Activated CD8-positive, alpha-beta T cell treated with anti-CD3 and anti-CD28 coated beads, Interleukin-2, amount 10 ng/mL, durations not matched to agents 7 days and 5 days (primary cell): ENCODE measurements at regions not wholly inside any gene's neighbourhood (a gene's known extent, or its start where the extent isn't known, plus 50 kb on each side); places are given as distances from the start of the nearest gene placed in this dataset.
"Not testable (repeated sequence)": the region's sequence is repeated elsewhere in the genome, so short reads cannot be mapped to it uniquely, and the experiment has no call there.

Experiments used
- ATAC-seq: fragments of 150-1000 bp; cut with Tn5 transposase; one replicate; pipeline ENCODE4 v1.10.0; 2021; ENCODE audit warnings: moderate library complexity
- CTCF ChIA-PET: fragments of 350-600 bp; sonication (Branson Sonifier 250); formaldehyde crosslinking; loops from one replicate; lab custom pipeline; 2021; ENCODE audit warnings: antibody characterized with exemption; lab: Charles Lee
- POLR2A ChIA-PET: fragments of 350-600 bp; sonication (Branson Sonifier 250); formaldehyde crosslinking; loops from one replicate; lab custom pipeline; 2021; ENCODE audit warnings: antibody characterized with exemption; lab: Charles Lee
- DNase-seq: peaks from one replicate; pipeline ENCODE4 v3.0.0-alpha.2; 2020
- H3K27ac Mint-ChIP-seq: one replicate; pipeline ENCODE4 v1.8.0; 2021; ENCODE audit warnings: mild to moderate bottlenecking, mixed read lengths
- H3K27me3 Mint-ChIP-seq: one replicate; pipeline ENCODE4 v1.8.0; 2021; ENCODE audit warnings: low read depth, mixed read lengths
- H3K36me3 Mint-ChIP-seq: one replicate; pipeline ENCODE4 v1.8.0; 2021; ENCODE audit warnings: low read depth, mixed read lengths
- H3K4me1 Mint-ChIP-seq: one replicate; pipeline ENCODE4 v1.8.0; 2021; ENCODE audit warnings: low read depth, mixed read lengths
- H3K4me3 Mint-ChIP-seq: one replicate; pipeline ENCODE4 v1.8.0; 2021; ENCODE audit warnings: mild to moderate bottlenecking, mixed read lengths
- H3K9me3 Mint-ChIP-seq: one replicate; pipeline ENCODE4 v1.8.0; 2022; ENCODE audit warnings: mixed read lengths; ENCODE audit not compliant: insufficient read depth

- no peaks in the 10 kb centered on the region for H3K36me3 Mint-ChIP-seq
- no peaks in the 10 kb centered on the region for H3K9me3 Mint-ChIP-seq
- no peak overlapping the region for H3K27ac Mint-ChIP-seq
- CTCF ChIA-PET = no interaction called here
- DNase-seq = no peak
- peaks cover 2% of the 10 kb centered on the region for H3K27me3 Mint-ChIP-seq
- ATAC-seq = no peak
- H3K4me1 Mint-ChIP-seq = no peaks in the 10 kb centered on the region
- no peak overlapping the region for H3K4me3 Mint-ChIP-seq
- POLR2A ChIA-PET = no interaction called here
These were observed 70.7 kb downstream of the CETN3 start for GRCh38 chr5:90338712-90339372.

DNA sequence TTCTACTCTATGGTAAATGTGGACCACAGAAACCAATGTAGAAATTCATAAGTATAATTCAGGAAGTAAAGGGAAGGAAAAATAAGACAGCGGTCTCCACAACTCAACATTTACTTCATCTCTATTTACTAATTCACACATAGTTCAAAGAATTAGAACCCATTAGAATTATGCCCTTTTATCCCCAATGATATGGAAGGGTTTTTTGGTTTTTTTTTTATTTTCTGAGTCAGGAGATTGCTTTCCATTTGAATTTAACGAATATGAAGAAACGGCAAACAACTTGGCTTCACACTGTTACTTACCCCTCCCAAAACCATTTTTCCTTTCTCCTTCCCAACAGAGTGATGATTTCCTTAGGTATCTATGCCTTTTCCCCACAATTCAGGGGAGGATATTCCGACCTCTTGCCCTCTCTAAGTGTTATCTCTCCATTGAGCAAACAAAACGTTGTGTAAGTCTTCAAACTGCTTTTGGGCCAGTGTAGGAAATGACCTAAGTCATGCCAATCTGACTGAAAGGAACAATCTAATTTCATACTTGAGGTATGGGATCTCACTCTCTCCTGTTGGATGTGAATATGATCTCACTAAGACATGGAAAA is 72.0 kb downstream of the CETN3 start:
- POLR2A ChIA-PET = no interaction called here
- no peak for DNase-seq
- Mint-ChIP-seq H3K27ac (no peak overlapping the region), H3K4me3 (no peak overlapping the region), H3K4me1 (no peaks in the 10 kb centered on the region), H3K36me3 (no peaks in the 10 kb centered on the region), H3K9me3 (no peaks in the 10 kb centered on the region), H3K27me3 (peaks cover 2% of the 10 kb centered on the region)
- ATAC-seq = no peak
- CTCF ChIA-PET = no interaction called here

DNA sequence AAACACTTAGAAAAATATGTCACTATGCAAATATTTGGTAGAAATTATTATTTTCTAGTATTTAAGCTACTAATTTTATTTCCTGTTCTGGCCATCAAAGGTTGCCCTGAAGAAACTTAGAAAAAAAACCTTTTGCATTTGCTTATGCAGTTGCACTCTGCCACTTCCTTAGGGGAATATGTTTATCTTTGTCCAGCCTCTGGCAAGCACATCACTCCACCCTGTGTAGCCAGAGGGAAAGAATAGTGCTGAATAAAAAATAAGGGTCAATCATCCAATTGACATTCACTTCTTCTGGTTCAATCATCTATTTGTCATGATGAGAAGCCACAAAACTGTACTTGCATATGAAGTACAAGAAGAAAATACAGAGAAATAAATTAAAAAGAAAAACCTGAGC is 72.8 kb downstream of the CETN3 start:
- Mint-ChIP-seq H3K9me3 (no peaks in the 10 kb centered on the region), H3K27me3 (peaks cover 2% of the 10 kb centered on the region), H3K4me1 (no peaks in the 10 kb centered on the region), H3K27ac (no peak overlapping the region), H3K36me3 (no peaks in the 10 kb centered on the region), H3K4me3 (no peak overlapping the region)
- no peak for ATAC-seq
- ChIA-PET CTCF (no interaction called here), POLR2A (no interaction called here)
- DNase-seq = no peak

GRCh38 chr5:90334741-90335140 is 74.8 kb downstream of the CETN3 start:
- CTCF ChIA-PET = no interaction called here
- Mint-ChIP-seq H3K36me3 (no peaks in the 10 kb centered on the region), H3K27ac (no peak overlapping the region), H3K9me3 (no peaks in the 10 kb centered on the region), H3K4me1 (no peaks in the 10 kb centered on the region), H3K4me3 (no peak overlapping the region), H3K27me3 (peaks cover 2% of the 10 kb centered on the region)
- ATAC-seq = no peak
- no peak for DNase-seq
- POLR2A ChIA-PET = no interaction called here

DNA sequence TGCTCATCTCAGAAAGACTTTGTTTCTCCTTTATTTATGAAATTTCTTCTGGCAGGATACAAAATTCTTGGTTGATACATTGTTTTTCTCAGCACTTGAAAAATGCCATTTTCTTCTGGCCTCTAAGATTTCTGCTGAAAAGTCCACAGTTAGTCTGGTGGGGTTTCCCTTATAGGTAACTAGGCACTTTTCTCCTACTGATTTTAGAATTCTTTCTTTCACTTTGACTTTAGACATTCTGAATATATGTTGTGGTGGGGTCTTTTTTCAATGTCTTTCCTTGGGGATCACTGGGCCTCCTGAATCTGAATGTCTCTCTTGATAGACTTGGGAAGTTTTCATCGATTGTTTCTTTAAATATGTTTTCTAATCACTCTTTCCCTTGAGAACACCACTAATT is 79.6 kb downstream of the CETN3 start:
- Mint-ChIP-seq H3K27ac (no peak overlapping the region), H3K4me3 (no peak overlapping the region), H3K36me3 (no peaks in the 10 kb centered on the region), H3K4me1 (no peaks in the 10 kb centered on the region), H3K9me3 (no peaks in the 10 kb centered on the region), H3K27me3 (no peaks in the 10 kb centered on the region)
- ATAC-seq = no peak
- no peak for DNase-seq
- CTCF ChIA-PET = no interaction called here
- POLR2A ChIA-PET = no interaction called here

DNA sequence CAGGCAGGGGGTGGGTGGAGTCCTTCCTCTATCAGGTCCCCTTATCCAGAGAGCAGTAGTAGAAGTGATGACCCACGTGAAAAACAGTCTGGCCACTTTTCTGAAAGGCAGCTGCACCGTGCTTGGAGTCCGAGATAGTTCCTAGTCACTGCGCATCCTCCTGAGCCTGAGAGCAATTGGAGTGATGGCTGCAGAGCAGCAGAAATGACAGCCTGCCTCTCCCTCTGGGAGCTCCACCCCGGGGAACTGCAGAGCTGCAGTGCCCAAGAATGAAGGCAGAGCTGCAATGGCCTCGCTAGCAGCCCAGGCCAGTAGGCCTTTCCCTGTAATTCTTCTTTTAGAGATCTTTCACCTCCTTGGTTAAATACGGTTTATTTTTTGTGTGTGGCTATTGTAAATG is 82.6 kb downstream of the CETN3 start:
- DNase-seq = no peak
- no peak overlapping the region for H3K27ac Mint-ChIP-seq
- ATAC-seq = no peak
- H3K27me3 Mint-ChIP-seq = peaks cover 2% of the 10 kb centered on the region
- H3K9me3 Mint-ChIP-seq = no peaks in the 10 kb centered on the region
- CTCF ChIA-PET = no interaction called here
- H3K36me3 Mint-ChIP-seq = no peaks in the 10 kb centered on the region
- POLR2A ChIA-PET = no interaction called here
- H3K4me1 Mint-ChIP-seq = no peaks in the 10 kb centered on the region
- H3K4me3 Mint-ChIP-seq = no peak overlapping the region

DNA sequence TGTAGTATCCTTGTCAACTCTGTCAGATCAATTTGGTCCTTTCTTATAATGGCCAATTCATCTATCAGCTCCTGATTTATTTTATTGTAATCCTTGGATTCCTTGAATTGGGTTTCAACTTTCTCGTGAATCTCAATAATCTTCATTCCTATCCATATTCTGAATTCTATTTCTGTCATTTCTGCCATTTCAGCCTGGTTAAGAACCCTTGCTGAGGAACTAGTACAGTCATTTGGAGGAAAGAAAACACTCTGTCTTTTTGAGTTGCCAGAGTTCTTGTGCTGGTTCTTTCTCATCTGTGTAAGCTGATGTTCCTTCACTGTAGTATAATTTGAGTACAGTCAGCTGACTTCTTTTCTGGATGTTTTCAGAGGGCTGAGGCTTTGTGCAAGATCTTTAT is 84.5 kb downstream of the CETN3 start:
- DNase-seq (no peak), ATAC-seq (no peak)
- H3K36me3 Mint-ChIP-seq = no peaks in the 10 kb centered on the region
- POLR2A ChIA-PET = no interaction called here
- no peak overlapping the region for H3K4me3 Mint-ChIP-seq
- CTCF ChIA-PET = no interaction called here
- H3K9me3 Mint-ChIP-seq = no peaks in the 10 kb centered on the region
- peaks cover 2% of the 10 kb centered on the region for H3K27me3 Mint-ChIP-seq
- no peak overlapping the region for H3K27ac Mint-ChIP-seq
- H3K4me1 Mint-ChIP-seq = no peaks in the 10 kb centered on the region

GRCh38 chr5:90320348-90320747 is 89.2 kb downstream of the CETN3 start:
- H3K4me3 Mint-ChIP-seq, H3K9me3 Mint-ChIP-seq, DNase-seq, H3K27ac Mint-ChIP-seq, H3K27me3 Mint-ChIP-seq, H3K4me1 Mint-ChIP-seq, H3K36me3 Mint-ChIP-seq, POLR2A ChIA-PET, ATAC-seq, CTCF ChIA-PET: not testable (repeated sequence)

- ChIA-PET CTCF (interaction anchor here (0.6 kb wide), 1 partner anchor 1766 kb away, joined by 3 read pairs; no protein-coding TSS in a partner anchor), POLR2A (no interaction called here)
- H3K36me3 Mint-ChIP-seq = no peaks in the 10 kb centered on the region
- no peaks in the 10 kb centered on the region for H3K9me3 Mint-ChIP-seq
- no peaks in the 10 kb centered on the region for H3K27me3 Mint-ChIP-seq
- H3K4me1 Mint-ChIP-seq = no peaks in the 10 kb centered on the region
- no peak overlapping the region for H3K4me3 Mint-ChIP-seq
- DNase-seq (no peak), ATAC-seq (no peak)
- H3K27ac Mint-ChIP-seq = no peak overlapping the region
These were observed 97.5 kb downstream of the CETN3 start for GRCh38 chr5:90312027-90312426.

DNA sequence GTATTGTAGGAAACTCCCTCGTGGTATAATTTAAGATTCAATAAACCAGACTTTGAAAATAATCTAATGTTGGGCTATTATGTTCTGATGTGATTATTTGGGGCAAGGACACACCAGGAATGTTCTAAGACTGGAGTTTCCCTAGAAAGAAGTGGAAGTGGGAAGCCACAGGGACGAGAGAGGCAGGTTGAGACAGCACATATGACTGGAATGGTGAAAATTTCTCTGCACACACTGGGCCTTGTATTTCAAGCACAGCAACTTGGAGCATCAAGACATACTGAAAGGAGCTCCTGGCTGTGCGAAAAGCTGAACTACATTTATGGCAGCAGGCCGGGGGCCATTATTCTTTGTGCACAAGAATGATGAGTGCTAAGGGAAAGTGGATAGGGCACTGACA is 98.2 kb downstream of the CETN3 start:
- ChIA-PET POLR2A (no interaction called here), CTCF (no interaction called here)
- Mint-ChIP-seq H3K9me3 (no peaks in the 10 kb centered on the region), H3K27ac (no peak overlapping the region), H3K4me1 (no peaks in the 10 kb centered on the region), H3K27me3 (no peaks in the 10 kb centered on the region), H3K4me3 (no peak overlapping the region), H3K36me3 (no peaks in the 10 kb centered on the region)
- DNase-seq (no peak), ATAC-seq (no peak)

GRCh38 chr5:90308787-90309585 is 100.6 kb downstream of the CETN3 start:
- POLR2A ChIA-PET = no interaction called here
- no peak for DNase-seq
- no peak for ATAC-seq
- Mint-ChIP-seq H3K27ac (no peak overlapping the region), H3K36me3 (no peaks in the 10 kb centered on the region), H3K27me3 (peaks cover 3% of the 10 kb centered on the region), H3K4me1 (no peaks in the 10 kb centered on the region), H3K9me3 (no peaks in the 10 kb centered on the region), H3K4me3 (no peak overlapping the region)
- CTCF ChIA-PET = no interaction called here

- peaks cover 3% of the 10 kb centered on the region for H3K27me3 Mint-ChIP-seq
- CTCF ChIA-PET = no interaction called here
- H3K27ac Mint-ChIP-seq = no peak overlapping the region
- POLR2A ChIA-PET = no interaction called here
- no peak for DNase-seq
- H3K36me3 Mint-ChIP-seq = no peaks in the 10 kb centered on the region
- ATAC-seq = no peak
- no peak overlapping the region for H3K4me3 Mint-ChIP-seq
- no peaks in the 10 kb centered on the region for H3K4me1 Mint-ChIP-seq
- no peaks in the 10 kb centered on the region for H3K9me3 Mint-ChIP-seq
These were observed 101.8 kb downstream of the CETN3 start for GRCh38 chr5:90307782-90308181.
